ENCODE measurements at regions not wholly inside any gene's neighbourhood (a gene's known extent, or its start where the extent isn't known, plus 50 kb on each side); places are given as distances from the start of the nearest gene placed in this dataset.
A peak's percentile ranks its signal among the peaks of the same experiment; 100 is the strongest.

- Histone ChIP-seq H3K4me3 (no peak overlapping the region), H3K36me3 (no peaks in the 10 kb centered on the region), H3K4me1 (peaks cover 0 to 12% (median 0%) of the 10 kb centered on the region in 3 donors), H3K9me3 (no peaks in the 10 kb centered on the region), H3K27me3 (no peaks in the 10 kb centered on the region), H3K27ac (no peak overlapping the region)
- ATAC-seq: no peak
- no peak for TF ChIP-seq POLR2AphosphoS5 (IDR thresholded peaks at IDR 0.05)
Observed at GRCh38 chr12:76706761-76707160, 57.2 kb upstream of the ZDHHC17 start.

GRCh38 chr12:76707772-76708171 is 56.1 kb upstream of the ZDHHC17 start:
- ATAC-seq: no peak
- H3K9me3 ChIP-seq: no peaks in the 10 kb centered on the region
- WGBS, 2 donors (ENCODE audit: low coverage in 1 of 2): 39 to 42% methylated on average over 4 of the region's 4 CpGs
- no peaks in the 10 kb centered on the region for H3K27me3 ChIP-seq
- no peak overlapping the region for H3K27ac ChIP-seq
- H3K4me1 ChIP-seq: peaks cover 0 to 12% (median 0%) of the 10 kb centered on the region in 3 donors
- TF ChIP-seq POLR2AphosphoS5 (IDR thresholded peaks at IDR 0.05) (no peak), CTCF (IDR thresholded peaks at IDR 0.05) (no peak), EP300 (IDR thresholded peaks at IDR 0.05) (no peak), POLR2A (IDR thresholded peaks at IDR 0.05) (no peak)
- H3K4me3 ChIP-seq: no peak overlapping the region
- H3K36me3 ChIP-seq: no peaks in the 10 kb centered on the region

- H3K4me3 ChIP-seq: no peak overlapping the region
Observed at GRCh38 chr12:76708296-76708695, 55.6 kb upstream of the ZDHHC17 start.

GRCh38 chr12:76711241-76711640 is 52.7 kb upstream of the ZDHHC17 start:
- Histone ChIP-seq H3K4me1 (peaks cover 0 to 12% (median 0%) of the 10 kb centered on the region in 3 donors), H3K36me3 (no peaks in the 10 kb centered on the region), H3K4me3 (no peak overlapping the region), H3K9me3 (no peaks in the 10 kb centered on the region), H3K27ac (no peak overlapping the region), H3K27me3 (no peaks in the 10 kb centered on the region)
- TF ChIP-seq EP300 (IDR thresholded peaks at IDR 0.05) (no peak), CTCF (IDR thresholded peaks at IDR 0.05) (no peak), POLR2AphosphoS5 (IDR thresholded peaks at IDR 0.05) (no peak), POLR2A (IDR thresholded peaks at IDR 0.05) (no peak)
- WGBS, 2 donors (ENCODE audit: low coverage in 1 of 2): 58 to 75% methylated on average over 2 to 3 of the region's 3 CpGs
- ATAC-seq: no peak

More at GRCh38 chr12:76708296-76708695, 55.6 kb upstream of the ZDHHC17 start:
- Histone ChIP-seq H3K27ac (no peak overlapping the region), H3K27me3 (no peaks in the 10 kb centered on the region), H3K36me3 (no peaks in the 10 kb centered on the region), H3K4me1 (peaks cover 0 to 12% (median 0%) of the 10 kb centered on the region in 3 donors), H3K9me3 (no peaks in the 10 kb centered on the region)
- 14 to 29% methylated on average over 2 of the region's 2 CpGs for WGBS, 2 donors (ENCODE audit: low coverage in 1 of 2)
- no peak for ATAC-seq
- TF ChIP-seq POLR2A (IDR thresholded peaks at IDR 0.05): no peak
- TF ChIP-seq POLR2AphosphoS5 (IDR thresholded peaks at IDR 0.05): no peak
- TF ChIP-seq EP300 (IDR thresholded peaks at IDR 0.05): no peak
- TF ChIP-seq CTCF (IDR thresholded peaks at IDR 0.05): no peak

GRCh38 chr12:76713130-76713529 is 50.8 kb upstream of the ZDHHC17 start:
- Histone ChIP-seq H3K9me3 (no peaks in the 10 kb centered on the region), H3K4me3 (no peak overlapping the region), H3K27me3 (no peaks in the 10 kb centered on the region), H3K36me3 (no peaks in the 10 kb centered on the region), H3K4me1 (peaks cover 0 to 7% (median 0%) of the 10 kb centered on the region in 3 donors), H3K27ac (no peak overlapping the region)
- no peak for ATAC-seq
- WGBS, 2 donors (ENCODE audit: low coverage in 1 of 2): 63 to 75% methylated on average over 4 of the region's 4 CpGs
- TF ChIP-seq CTCF (IDR thresholded peaks at IDR 0.05) (peak in 1 of 4 experiments; percentile 7), POLR2AphosphoS5 (IDR thresholded peaks at IDR 0.05) (no peak)

GRCh38 chr12:76713986-76714385 is 49.9 kb upstream of the ZDHHC17 start:
- Histone ChIP-seq H3K4me1 (no peaks in the 10 kb centered on the region), H3K27me3 (no peaks in the 10 kb centered on the region), H3K36me3 (no peaks in the 10 kb centered on the region), H3K27ac (no peak overlapping the region), H3K4me3 (no peak overlapping the region), H3K9me3 (no peaks in the 10 kb centered on the region)
- no peak for TF ChIP-seq EP300 (IDR thresholded peaks at IDR 0.05)
- no peak for TF ChIP-seq POLR2AphosphoS5 (IDR thresholded peaks at IDR 0.05)
- no peak for TF ChIP-seq CTCF (IDR thresholded peaks at IDR 0.05)
- TF ChIP-seq POLR2A (IDR thresholded peaks at IDR 0.05): no peak
- ATAC-seq: no peak
